Transverse colon (tissue), 3 donors: ENCODE measurements at regions not wholly inside any gene's neighbourhood (a gene's known extent, or its start where the extent isn't known, plus 50 kb on each side); places are given as distances from the start of the nearest gene placed in this dataset.

Source experiments
- EP300 ChIP-seq: sonication (generic); formaldehyde crosslinking; IDR thresholded peaks from one replicate; pipeline ENCODE4 v1.6.1; 2017; ENCODE audit warnings: antibody characterized with exemption, low read depth
- TF ChIP-seq, protein P1 (sequence below), 5 experiments: fragments of 200-600 bp in 3 of 5; fragments of 450-650 bp in 2 of 5; sonication (generic) in 3 of 5; IDR thresholded peaks; 1 replicate in 2 of 5; 2 replicates in 3 of 5; pipeline ENCODE4 v1.5.1; 2016 to 2017; ENCODE audit warnings: antibody characterized with exemption in 5 of 5, inconsistent platforms in 3 of 5, mild to moderate bottlenecking in 2 of 5, moderate library complexity in 1 of 5

DNA sequence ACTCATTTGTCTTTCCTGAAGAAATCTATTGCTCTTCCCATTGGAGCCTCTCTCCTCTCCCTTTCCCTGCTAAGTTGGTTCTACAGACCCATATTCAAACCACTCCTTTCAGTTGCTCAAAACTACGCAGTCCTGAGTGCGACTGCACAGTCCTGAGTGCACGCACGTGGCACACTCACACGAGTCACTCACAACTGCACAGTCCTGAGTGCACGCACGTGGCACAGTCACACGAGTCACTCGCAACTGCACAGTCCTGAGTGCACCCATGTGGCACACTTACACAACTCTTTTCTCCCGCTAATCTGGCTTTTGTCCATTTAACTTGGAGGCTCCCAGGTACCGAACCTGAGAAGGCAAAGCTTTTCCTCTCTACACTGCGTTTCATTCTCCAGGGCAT, 159.7 kb downstream of the RNASET2 start:
- TF ChIP-seq, protein P1, sequence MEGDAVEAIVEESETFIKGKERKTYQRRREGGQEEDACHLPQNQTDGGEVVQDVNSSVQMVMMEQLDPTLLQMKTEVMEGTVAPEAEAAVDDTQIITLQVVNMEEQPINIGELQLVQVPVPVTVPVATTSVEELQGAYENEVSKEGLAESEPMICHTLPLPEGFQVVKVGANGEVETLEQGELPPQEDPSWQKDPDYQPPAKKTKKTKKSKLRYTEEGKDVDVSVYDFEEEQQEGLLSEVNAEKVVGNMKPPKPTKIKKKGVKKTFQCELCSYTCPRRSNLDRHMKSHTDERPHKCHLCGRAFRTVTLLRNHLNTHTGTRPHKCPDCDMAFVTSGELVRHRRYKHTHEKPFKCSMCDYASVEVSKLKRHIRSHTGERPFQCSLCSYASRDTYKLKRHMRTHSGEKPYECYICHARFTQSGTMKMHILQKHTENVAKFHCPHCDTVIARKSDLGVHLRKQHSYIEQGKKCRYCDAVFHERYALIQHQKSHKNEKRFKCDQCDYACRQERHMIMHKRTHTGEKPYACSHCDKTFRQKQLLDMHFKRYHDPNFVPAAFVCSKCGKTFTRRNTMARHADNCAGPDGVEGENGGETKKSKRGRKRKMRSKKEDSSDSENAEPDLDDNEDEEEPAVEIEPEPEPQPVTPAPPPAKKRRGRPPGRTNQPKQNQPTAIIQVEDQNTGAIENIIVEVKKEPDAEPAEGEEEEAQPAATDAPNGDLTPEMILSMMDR (IDR thresholded peaks at IDR 0.05): no peak
- no peak for TF ChIP-seq EP300
